HPDE6-E6E7 (cell line): ENCODE measurements at regions not wholly inside any gene's neighbourhood (a gene's known extent, or its start where the extent isn't known, plus 50 kb on each side); places are given as distances from the start of the nearest gene placed in this dataset.
"Not testable (repeated sequence)": the region's sequence is repeated elsewhere in the genome, so short reads cannot be mapped to it uniquely, and the experiment has no call there.

ENCODE experiments used
- DNase-seq: peaks from one replicate; pipeline ENCODE4 v3.0.0; 2011; ENCODE audit warnings: missing footprints; ENCODE audit errors: extremely low spot score

GRCh38 chr5:143634689-143635088 is 177.3 kb upstream of the HMHB1 start:
- no peak for DNase-seq

GRCh38 chr5:143629871-143630659 is 181.9 kb upstream of the HMHB1 start:
- DNase-seq: no peak

- DNase-seq: not testable (repeated sequence)
These were observed 186.9 kb upstream of the HMHB1 start for GRCh38 chr5:143625048-143625447.

GRCh38 chr5:143624465-143624864 is 187.5 kb upstream of the HMHB1 start:
- DNase-seq: no peak

GRCh38 chr5:143619040-143619439 is 192.9 kb upstream of the HMHB1 start:
- DNase-seq: no peak

- DNase-seq: no peak
These were observed 193.8 kb upstream of the HMHB1 start for GRCh38 chr5:143618141-143618540.

GRCh38 chr5:143614831-143615230 is 197.1 kb upstream of the HMHB1 start:
- DNase-seq: no peak

- no peak for DNase-seq
These were observed 198.6 kb upstream of the HMHB1 start for GRCh38 chr5:143613329-143613728.

- DNase-seq: no peak
These were observed 201.0 kb upstream of the HMHB1 start for GRCh38 chr5:143610946-143611345.

- DNase-seq: no peak
These were observed 202.7 kb upstream of the NR3C1 start for GRCh38 chr5:143606043-143606752.

- DNase-seq: no peak
These were observed 202.0 kb upstream of the NR3C1 start for GRCh38 chr5:143605403-143606005.

- DNase-seq: no peak
These were observed 198.4 kb upstream of the NR3C1 start for GRCh38 chr5:143601917-143602333.

GRCh38 chr5:143601357-143601756 is 197.9 kb upstream of the NR3C1 start:
- no peak for DNase-seq

- DNase-seq: no peak
These were observed 197.1 kb upstream of the NR3C1 start for GRCh38 chr5:143600396-143601075.

GRCh38 chr5:143599474-143599873 is 196.0 kb upstream of the NR3C1 start:
- DNase-seq: no peak

GRCh38 chr5:143596824-143597223 is 193.3 kb upstream of the NR3C1 start:
- no peak for DNase-seq

GRCh38 chr5:143594902-143595818 is 191.7 kb upstream of the NR3C1 start:
- no peak for DNase-seq

GRCh38 chr5:143593723-143594122 is 190.2 kb upstream of the NR3C1 start:
- no peak for DNase-seq

- DNase-seq: no peak
These were observed 189.2 kb upstream of the NR3C1 start for GRCh38 chr5:143592648-143593047.

- no peak for DNase-seq
These were observed 185.6 kb upstream of the NR3C1 start for GRCh38 chr5:143588933-143589662.
